Skeletal muscle cell (primary cell): ENCODE measurements at regions not wholly inside any gene's neighbourhood (a gene's known extent, or its start where the extent isn't known, plus 50 kb on each side); places are given as distances from the start of the nearest gene placed in this dataset.
A peak's percentile ranks its signal among the peaks of the same experiment; 100 is the strongest.

Source experiments
- DNase-seq: peaks from one replicate; pipeline ENCODE4 v3.0.0-alpha.2; 2010; ENCODE audit warnings: low read depth
- H3K4me3 ChIP-seq: 2 replicates; pipeline ENCODE4 v1.5.1; 2011; ENCODE audit warnings: low read depth, mild to moderate bottlenecking, control low read depth, low read length, moderate library complexity

DNA sequence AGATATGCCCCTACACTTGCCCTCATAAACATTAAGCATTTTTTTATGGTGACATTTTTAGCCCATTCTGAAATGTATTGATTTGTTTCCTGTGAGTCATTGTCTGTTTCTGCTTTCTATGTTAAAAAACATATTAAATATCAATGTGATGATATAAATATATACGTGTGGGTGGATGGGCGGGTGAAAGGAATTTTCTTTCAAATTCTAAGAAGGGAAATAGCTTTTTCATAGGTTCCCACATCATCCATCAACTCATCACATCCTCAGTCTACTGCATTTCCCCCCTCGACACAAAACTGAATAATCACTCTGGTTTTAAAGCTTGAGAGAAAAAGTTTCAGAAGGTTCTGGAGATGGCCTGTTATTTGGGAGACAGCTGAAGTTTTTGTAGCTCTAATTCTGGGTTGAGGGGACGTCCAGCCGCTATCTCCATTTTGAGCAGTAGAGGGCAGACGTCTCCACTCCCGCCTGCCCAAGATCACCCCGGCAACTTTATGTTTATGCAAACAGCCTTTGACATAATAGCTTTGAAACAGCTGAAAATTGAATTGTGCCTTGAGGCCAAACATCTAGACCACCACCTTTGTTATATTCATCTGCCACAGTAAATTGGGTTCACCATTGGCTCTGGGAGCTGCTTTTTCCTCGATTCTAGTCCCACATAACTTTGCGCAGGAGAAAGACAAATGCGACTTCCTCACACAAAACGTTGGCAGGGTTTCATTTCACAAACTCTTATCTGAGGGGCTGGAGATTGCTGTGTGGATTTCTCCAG is 216.2 kb upstream of the CLINT1 start:
- H3K4me3 ChIP-seq, result peak overlapping the region; percentile 20
- peak; percentile 44 for DNase-seq

DNA sequence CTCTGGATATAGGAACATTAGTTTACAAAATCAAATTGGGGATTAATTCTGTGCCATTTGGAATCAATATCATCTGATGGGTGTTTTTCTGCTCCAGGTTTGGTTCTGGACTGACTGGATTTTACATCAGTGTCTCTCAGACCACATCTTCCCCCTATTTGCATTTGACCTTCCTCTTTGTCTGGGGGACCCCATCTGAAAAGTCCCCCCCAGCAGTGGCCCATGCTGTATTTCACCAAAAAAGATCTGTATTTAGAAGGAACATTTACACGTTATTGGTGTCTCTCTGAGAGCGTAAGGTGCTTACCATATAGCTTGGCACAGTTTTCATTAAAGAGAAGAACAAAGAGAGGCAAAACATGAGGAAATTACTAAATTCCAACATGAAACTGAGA is 215.6 kb upstream of the CLINT1 start:
- DNase-seq, result no peak
- H3K4me3 ChIP-seq, result no peak overlapping the region

DNA sequence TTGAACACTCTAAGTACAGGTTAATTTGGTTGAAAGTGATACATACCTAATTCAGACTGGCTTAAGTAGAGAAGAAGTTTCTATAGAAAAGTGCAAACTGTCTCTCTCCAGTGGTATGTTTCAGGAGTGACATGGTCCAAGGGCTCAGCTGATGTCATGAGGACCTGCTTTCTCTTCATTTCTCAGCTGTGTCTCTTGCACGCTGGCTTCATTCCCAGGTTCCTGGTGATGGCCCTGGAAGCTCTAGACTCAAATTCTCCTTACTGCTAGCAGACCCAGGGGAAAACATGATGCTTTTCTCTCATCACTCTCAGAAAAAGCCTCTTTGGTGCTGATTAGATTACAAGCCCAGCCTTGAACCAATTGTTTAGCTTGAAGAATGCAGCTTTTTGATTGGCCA is 211.9 kb upstream of the CLINT1 start:
- H3K4me3 ChIP-seq, result no peak overlapping the region
- no peak for DNase-seq

DNA sequence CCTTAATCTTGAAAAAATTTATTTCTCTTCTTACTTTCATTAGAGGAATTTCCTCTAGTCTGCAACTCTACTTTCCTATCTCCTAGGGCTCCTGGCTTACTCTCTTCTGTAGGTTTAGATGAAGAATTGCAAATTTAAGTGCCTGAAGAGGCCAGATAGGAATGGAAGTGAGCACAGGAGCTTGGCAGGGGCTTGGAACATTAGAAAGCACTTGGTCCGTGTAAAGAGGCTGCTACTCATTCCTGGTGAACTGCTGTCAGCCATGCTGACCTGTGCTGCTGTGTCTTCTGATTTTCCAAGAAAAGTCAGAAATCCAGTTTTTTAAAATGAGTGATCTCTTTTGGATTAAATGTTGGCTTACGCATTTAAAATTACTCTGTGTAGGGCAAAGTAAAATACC is 210.9 kb upstream of the CLINT1 start:
- no peak for DNase-seq
- no peak overlapping the region for H3K4me3 ChIP-seq

DNA sequence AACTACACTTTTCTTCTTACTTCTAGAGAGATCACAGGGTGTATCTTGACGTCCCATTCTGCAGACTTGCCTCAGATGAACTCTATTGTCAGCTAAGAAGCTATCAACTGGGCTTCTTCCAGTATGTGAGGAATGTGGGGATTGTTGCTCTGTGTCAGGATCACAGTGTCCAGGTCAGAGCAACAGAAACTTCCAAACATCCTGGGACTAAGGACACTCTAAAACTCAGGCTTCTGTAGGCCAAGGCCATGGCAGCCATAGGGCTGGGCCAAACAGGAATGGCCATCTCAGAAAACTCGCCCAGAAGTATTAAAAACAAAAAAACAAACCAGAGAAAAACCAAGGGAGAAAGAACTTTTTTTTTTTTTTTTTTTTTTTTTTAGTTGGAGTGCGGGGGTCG is 210.0 kb upstream of the CLINT1 start:
- H3K4me3 ChIP-seq, result no peak overlapping the region
- DNase-seq, result no peak

DNA sequence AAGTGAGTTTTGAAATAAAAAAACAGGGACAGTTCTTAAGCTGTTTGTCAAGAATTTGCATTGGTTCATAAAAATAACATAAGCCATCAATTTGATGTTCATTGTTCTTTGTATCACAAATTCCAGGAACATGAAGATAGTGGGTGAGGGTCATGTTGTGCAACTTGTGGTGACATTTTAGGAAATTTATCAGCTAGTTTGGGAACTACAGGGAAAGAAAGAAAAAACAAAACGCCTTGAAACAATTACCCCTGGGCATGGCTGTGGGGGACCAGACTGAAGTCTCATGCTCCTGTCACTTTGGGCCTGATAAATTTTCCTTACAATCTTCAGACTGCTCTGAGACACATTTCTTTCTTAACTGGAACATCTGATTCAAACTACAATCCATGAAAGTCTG is 207.1 kb upstream of the CLINT1 start:
- DNase-seq, result no peak
- H3K4me3 ChIP-seq, result no peak overlapping the region

DNA sequence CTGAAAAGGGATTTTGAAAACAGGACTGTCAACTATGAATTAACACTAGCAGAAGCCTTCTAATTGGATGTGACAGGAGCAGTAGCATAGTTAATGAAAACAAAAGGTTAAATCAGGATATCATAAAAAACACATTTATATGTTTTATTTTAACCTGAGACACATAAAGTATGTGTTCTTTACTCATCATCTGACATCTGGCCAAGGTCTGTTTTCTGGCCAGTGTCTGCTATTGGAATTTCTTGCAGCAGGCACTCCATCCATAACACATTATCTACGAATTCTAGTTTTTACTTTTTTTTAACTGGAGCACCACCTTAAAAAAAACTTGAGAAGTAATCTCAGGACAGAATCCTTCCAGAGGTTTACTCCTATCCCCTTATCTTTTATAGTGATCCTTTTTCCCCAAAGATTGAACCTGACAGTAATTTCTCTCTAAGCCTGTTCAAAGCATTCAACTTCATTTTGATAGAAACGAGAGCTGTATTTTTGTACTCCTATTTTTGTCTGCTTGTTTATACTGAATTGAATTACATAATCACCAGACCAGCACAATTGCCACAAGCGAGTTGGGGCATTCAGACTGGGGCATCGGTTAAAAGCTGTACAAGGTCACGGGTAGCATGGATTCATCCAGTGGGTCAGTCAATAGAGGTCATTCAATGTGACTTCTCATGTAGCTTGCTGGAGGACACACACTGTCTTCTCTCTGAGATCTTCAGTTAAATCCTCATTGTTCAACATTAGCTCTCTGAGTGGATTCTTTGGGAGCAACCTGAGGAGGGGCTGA is 205.6 kb upstream of the CLINT1 start:
- DNase-seq, result no peak
- no peak overlapping the region for H3K4me3 ChIP-seq

DNA sequence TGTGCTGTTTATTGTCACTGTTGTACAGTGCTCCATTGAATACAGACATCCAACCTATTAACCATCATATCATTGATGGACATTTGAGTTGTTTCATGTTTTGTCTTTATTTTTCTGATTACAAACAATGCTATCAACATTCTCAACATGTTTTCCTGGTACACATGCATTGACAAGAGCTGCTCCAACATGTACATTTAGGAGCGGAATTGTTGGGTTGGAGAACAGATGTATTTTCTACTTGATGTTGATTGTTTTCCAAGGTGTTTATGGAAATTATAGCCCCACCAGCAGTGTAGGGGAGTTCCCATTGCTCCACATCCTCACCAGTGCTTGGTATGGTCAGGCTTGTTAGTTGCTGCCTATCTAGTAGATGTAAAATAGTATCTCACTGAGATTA is 204.1 kb upstream of the CLINT1 start:
- H3K4me3 ChIP-seq, result no peak overlapping the region
- DNase-seq, result no peak

DNA sequence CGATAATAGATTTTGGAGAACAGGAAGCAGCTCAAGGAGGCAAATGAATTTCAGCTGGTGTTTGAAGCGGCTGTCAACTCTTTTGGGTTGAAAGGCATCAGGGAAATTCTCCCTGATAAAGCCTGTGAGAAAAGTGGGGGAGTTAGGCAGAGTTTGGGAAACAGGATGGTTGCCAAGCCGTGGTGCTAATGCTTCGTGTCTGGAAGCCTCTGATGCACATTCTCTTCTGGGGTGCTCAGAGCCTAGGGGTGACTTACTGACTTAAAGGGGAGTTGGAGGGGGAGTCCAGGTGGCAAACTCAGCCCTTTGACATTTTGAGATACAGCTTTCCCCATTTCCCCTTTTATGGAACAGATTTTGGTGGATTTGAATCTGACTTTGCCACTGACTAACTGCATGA is 202.5 kb upstream of the CLINT1 start:
- H3K4me3 ChIP-seq, result no peak overlapping the region
- DNase-seq, result no peak

DNA sequence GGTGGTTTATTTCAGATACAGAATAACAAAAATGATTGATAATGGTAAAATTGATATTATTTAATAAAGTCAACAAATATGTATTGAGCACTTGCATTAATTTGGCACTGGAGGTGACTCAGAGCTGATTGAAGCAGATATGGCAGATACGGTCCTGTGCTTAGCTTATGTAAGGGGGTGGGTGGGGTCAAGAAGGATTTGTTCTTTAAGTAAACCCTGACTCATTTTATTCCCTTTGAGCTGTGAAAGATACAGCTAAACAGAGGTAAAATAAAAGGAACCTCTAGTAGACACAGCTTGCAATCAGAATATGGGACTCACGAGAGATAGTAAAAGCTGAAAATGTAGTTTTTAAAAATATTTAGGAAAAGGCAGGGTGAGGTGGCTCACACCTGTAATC is 201.3 kb upstream of the CLINT1 start:
- H3K4me3 ChIP-seq, result no peak overlapping the region
- DNase-seq, result no peak

DNA sequence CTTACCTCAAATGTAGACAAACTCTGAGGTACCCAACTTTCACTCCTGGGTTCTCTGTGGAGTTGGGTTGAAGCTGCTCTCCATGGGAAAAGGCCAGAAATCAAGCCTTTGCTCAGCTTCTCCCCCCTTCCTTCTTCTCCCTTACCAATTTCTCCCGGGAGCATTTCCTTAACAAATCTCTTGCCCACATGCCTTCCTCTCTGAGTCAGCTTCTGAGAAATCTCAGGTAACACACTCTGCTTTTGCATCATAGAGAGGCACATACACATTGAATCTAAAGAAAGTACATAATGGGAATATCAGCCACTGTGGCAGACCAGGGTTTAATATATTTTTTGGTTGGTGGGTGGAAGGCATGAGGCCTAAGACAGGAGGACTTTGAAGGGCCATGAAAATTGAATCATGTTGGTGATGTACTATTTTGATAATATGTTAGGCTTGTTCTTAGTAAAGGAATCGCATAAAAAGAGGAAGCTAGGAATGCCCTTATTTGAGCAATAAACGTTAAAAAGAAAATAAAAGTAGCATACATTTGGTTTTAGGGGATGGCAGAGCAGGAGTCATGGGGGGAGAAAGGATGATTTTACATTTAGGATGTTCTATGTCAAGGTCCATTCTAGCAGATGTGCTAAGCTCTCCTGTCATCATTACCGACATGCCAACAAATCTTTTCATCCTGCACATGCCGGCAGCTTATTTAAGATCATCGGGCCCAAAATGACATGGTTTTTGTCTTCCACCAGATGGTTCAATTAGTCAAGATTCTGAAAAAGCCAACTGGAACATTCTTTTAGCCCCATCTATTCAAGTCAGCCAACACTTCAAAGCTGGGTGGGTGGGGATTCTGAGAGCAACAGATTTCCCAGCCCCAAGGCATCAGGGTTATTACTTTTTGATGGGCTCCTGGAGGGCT is 199.5 kb upstream of the CLINT1 start:
- H3K4me3 ChIP-seq, result no peak overlapping the region
- no peak for DNase-seq

DNA sequence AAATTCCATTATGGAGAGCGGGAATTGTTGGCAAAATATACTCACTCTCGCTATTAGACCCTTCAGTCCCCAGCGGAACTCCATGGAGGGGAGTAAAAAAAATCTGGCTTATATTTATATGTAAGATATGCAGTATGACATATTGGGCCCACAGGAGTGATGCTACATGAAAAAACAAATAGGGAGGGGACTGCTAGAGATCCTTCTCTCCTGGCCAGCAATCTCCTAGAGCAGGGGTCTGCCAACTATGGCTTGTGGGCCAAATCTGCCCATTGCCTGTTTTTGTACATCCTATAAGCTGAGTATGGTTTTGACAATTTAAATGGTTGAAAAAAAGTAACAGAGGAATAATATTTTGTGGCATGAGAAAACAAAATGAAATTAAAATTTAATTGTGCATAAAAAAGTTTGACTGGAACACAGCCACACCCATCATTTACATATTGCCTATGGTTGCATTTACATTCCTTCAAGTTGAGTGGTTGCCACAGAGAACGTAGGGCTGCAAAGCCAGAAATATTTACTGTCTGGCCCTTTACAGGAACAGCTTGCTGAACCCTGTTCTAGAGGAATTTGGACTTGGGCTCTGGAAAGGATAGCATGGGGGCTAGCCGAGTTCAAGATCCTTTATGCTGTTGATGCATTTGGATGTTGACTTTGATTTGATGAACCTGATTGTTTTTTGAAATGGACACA is 197.3 kb upstream of the CLINT1 start:
- no peak overlapping the region for H3K4me3 ChIP-seq
- no peak for DNase-seq

DNA sequence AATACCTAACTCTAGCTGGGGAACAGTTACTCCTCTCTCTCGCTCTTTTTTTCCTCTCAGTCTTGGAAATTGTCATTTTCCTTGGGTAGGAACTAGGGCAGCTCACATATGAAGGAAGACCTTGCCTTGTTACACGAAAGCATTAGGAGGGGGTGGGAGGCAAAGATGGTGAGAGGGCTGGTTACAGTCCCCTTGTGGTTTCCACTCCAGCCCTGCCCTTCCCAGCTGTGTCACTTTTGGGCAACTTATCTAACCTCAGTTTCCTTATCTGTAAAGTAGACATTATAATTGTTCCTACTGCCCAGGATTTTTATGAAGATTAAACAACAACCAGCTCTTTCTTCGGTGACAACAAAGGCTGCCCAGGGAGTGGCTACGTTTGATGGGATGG is 196.2 kb upstream of the CLINT1 start:
- no peak for DNase-seq
- no peak overlapping the region for H3K4me3 ChIP-seq

DNA sequence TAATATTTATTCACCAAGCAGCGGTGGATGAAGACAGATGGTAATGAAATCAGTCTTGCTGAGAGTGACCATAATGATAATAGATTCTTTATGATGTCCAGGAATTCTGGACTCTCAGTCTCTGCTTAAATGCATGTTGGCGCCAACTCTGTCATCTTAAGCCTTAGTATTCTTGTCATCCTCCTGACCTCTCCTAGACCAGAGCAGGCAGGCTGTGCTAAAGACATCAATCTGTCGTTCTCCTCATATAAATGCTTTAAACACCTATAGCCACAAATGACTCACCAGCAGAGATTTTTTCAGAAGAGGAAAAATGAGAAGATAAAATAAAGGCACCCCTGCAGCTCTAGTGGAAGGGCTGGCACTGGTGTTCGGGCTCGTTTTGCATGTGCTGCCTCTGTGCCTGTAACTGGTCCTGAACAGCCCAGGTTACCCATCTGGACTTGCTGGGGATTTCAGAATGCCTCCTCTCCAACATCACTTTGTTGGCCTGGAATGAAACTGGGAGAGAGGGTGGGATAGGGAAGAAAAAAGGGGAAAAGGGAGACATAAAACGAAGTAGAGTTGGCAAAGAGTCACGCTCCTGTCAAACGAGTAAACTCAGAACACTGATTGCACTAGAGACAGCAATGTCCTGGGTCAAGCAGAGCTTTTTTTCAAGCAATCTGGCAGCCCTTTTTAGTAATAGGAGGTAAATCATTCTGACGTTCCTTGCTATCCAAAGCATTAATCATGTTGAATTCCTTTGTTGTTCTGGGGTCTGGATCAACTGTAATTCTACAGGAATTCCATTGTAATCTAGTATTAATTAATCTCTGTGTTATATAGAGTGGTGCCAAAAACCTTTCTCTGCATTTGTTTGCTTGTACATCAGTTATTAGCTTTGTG is 195.5 kb upstream of the CLINT1 start:
- no peak overlapping the region for H3K4me3 ChIP-seq
- DNase-seq, result peak; percentile 24

DNA sequence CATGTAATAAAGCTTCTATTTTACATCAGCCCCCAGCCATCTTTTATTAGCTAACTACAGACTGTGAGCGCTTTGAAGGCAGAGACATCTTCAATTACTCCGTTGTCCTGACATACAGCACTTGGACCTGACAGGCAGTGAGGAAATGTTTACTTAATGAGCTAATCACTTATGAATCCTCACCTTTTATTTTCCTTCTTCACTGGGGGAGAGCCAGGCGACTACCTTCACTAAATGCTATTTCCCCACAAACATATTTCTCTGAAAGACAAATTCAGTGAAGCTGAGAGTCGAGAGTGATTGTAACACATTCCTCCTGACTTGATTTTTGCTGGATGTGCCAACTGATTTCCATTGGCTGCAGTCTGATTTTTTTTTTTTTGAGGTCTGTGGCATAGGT is 192.1 kb upstream of the CLINT1 start:
- DNase-seq, result no peak
- H3K4me3 ChIP-seq, result no peak overlapping the region

DNA sequence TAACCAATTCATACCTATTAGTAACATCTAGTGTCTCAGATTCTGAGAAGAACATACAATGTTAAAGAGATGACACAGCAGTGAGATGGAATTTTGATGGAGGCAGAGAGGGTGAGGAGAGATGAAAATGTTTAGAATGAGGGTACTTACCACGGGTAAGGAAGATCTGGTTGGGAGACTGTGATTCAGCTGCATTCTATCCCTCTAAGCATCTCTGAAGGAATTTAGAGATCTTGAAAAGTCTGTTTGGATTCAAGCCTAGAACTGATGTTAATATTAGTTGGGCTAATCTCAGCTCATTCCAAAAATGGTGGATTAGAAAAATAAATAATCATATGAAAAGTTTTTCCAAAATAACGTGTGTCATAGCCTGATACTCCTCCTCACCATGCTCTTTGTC is 191.5 kb upstream of the CLINT1 start:
- no peak for DNase-seq
- H3K4me3 ChIP-seq, result no peak overlapping the region

DNA sequence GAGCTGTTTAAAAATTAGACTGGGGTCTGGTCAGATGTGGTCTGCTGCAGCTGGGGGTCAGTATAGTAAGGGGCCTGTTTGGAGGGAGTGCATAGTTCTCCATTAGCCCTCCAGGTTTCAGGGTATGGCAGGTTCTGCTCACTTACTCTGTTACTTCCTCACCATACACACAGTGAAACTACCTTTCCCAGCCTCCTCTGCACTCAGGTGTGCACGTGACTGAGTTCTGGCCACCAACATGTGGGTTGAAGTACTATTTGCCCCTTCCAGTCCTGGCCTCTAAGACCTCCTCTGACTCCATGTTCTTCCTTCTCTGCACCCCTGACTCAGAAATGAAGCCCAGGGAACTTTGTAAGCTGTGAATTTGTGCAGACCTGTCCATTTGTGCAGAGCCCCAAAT is 190.5 kb upstream of the CLINT1 start:
- no peak for DNase-seq
- H3K4me3 ChIP-seq, result no peak overlapping the region

DNA sequence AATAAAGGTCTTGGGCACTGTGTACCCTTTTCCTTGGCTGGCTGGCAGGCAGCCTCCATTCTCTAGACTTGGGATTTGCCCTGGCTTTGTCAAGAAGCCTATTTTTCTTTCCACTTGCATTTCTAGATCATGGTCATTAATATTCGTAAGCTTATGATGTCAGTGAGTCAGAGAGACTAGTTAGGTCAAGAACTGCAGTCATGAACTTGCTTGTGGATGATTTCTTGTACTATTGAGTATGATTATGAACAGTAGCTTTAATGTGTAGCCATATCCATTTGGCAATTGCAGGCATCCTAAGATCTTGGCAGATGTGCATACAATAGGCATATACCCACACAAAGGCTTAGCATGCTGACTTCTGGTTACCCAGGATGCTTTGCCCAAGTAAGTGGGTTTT is 186.8 kb upstream of the CLINT1 start:
- no peak for DNase-seq
- no peak overlapping the region for H3K4me3 ChIP-seq

DNA sequence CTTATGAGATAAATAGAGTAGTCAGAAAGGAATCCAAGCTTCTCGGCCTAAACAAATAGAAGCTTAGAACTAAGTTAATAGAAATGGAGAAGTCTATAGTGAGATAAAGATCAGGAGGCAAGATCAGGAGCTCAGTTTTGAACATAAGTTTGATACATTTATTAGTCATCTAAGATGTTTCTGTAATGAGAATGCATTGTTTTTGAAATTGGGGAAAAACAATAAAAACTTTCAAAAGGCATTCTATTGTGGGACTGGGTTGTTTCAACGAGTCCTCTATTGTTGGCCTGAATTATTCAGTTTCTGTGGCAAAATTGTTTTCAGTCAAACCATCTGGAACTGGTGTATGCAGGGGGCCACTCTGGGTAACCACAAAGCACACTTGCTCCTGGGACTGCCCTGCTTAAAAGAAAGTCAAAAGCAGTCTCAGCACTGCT is 181.0 kb upstream of the CLINT1 start:
- DNase-seq, result no peak
- no peak overlapping the region for H3K4me3 ChIP-seq
